ENCODE measurements at regions not wholly inside any gene's neighbourhood (a gene's known extent, or its start where the extent isn't known, plus 50 kb on each side); places are given as distances from the start of the nearest gene placed in this dataset.
A peak's percentile ranks its signal among the peaks of the same experiment; 100 is the strongest.

DNA sequence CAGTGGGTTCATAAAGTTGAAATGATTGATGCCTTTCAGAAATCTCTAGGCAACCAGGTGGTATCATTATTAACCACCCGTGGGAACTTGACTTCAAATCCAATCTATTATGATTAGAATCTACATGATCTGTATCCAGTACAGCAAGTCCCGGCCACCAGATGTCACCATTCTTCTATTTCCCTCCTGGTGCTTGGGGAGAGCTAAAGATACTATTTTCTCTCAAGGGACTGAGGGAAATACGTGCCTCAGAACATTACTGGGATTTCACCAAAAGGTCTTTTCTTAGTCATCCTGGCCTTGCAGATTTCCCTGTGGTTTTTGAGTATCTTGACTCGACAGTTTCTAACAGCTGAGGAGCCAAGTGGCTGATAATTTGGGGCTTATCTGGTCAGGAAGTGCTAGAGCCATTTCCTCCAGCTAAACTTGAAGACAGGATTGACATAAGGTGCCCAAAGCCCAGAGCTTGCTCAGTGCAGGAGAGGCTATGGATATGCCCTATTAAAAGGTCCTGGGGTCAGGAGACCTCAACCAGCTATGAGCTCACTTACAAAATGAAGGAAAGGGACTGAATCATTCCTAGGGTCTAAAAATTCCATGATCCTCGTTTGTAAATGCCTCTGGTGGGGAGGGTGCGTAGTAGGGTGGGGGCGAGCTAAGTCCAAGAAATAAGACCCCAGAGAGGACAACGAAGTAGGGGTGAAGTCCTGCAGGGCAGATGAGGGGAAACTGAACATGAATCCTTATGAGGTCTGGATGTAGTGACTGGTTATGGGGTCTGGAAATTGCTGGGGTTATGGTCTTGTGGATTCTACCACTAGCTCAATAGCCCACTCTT is 135.4 kb upstream of the MGAT5 start:
- TF ChIP-seq, protein P1, sequence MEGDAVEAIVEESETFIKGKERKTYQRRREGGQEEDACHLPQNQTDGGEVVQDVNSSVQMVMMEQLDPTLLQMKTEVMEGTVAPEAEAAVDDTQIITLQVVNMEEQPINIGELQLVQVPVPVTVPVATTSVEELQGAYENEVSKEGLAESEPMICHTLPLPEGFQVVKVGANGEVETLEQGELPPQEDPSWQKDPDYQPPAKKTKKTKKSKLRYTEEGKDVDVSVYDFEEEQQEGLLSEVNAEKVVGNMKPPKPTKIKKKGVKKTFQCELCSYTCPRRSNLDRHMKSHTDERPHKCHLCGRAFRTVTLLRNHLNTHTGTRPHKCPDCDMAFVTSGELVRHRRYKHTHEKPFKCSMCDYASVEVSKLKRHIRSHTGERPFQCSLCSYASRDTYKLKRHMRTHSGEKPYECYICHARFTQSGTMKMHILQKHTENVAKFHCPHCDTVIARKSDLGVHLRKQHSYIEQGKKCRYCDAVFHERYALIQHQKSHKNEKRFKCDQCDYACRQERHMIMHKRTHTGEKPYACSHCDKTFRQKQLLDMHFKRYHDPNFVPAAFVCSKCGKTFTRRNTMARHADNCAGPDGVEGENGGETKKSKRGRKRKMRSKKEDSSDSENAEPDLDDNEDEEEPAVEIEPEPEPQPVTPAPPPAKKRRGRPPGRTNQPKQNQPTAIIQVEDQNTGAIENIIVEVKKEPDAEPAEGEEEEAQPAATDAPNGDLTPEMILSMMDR (IDR thresholded peaks at IDR 0.05; ENCODE audit: low read length), result peak; percentile 85
- no peak for TF ChIP-seq EZH2 (IDR thresholded peaks at IDR 0.05; ENCODE audit: borderline replicate concordance, low read length)
